ENCODE measurements at regions not wholly inside any gene's neighbourhood (a gene's known extent, or its start where the extent isn't known, plus 50 kb on each side); places are given as distances from the start of the nearest gene placed in this dataset.

DNA sequence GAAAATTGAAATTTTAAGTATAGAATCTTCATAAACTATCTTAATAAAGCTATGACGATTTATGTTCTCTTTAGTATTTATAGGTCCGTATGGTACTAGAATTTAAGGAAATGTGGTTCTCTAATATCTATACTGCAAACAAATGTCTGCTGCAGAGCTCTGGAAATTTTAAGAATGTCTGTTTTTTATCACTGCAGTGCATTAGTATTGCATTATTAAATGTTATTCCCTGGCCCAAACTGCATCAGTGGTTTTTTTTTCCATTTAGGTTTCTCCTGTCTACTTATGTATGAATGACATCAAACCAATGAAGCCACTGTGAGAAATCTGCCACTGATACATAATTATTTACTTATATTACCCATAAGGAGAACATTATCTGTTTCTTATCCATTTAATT, 211.4 kb upstream of the CD180 start:
- DNase-seq (no peak), ATAC-seq (ENCODE audit: low read depth) (no peak)
- TF ChIP-seq, protein P1, sequence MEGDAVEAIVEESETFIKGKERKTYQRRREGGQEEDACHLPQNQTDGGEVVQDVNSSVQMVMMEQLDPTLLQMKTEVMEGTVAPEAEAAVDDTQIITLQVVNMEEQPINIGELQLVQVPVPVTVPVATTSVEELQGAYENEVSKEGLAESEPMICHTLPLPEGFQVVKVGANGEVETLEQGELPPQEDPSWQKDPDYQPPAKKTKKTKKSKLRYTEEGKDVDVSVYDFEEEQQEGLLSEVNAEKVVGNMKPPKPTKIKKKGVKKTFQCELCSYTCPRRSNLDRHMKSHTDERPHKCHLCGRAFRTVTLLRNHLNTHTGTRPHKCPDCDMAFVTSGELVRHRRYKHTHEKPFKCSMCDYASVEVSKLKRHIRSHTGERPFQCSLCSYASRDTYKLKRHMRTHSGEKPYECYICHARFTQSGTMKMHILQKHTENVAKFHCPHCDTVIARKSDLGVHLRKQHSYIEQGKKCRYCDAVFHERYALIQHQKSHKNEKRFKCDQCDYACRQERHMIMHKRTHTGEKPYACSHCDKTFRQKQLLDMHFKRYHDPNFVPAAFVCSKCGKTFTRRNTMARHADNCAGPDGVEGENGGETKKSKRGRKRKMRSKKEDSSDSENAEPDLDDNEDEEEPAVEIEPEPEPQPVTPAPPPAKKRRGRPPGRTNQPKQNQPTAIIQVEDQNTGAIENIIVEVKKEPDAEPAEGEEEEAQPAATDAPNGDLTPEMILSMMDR (IDR thresholded peaks at IDR 0.05) = no peak
- H3K4me1 Mint-ChIP-seq = peaks cover 8% of the 10 kb centered on the region
- H3K4me3 Mint-ChIP-seq = no peak overlapping the region
- no peak overlapping the region for H3K27ac Mint-ChIP-seq
- H3K27me3 Mint-ChIP-seq = peaks cover 2% of the 10 kb centered on the region
- H3K36me3 Mint-ChIP-seq (ENCODE audit: low read depth) = no peaks in the 10 kb centered on the region
- intact Hi-C loops (cut with micrococcal nuclease) = no loop called here
- H3K9me3 Mint-ChIP-seq = no peaks in the 10 kb centered on the region
- POLR2A ChIA-PET = no interaction called here
- CTCF ChIA-PET = no interaction called here

GRCh38 chr5:67405755-67406154, 209.2 kb upstream of the CD180 start:
- intact Hi-C loops (cut with micrococcal nuclease) = no loop called here
- peaks cover 6% of the 10 kb centered on the region for H3K27me3 Mint-ChIP-seq
- no peaks in the 10 kb centered on the region for H3K36me3 Mint-ChIP-seq (ENCODE audit: low read depth)
- ATAC-seq (ENCODE audit: low read depth) = no peak
- ChIA-PET POLR2A (no interaction called here), CTCF (no interaction called here)
- H3K27ac Mint-ChIP-seq = no peak overlapping the region
- TF ChIP-seq, protein P1 (IDR thresholded peaks at IDR 0.05) = no peak
- no peak for DNase-seq
- H3K4me1 Mint-ChIP-seq = peaks cover 8% of the 10 kb centered on the region
- H3K4me3 Mint-ChIP-seq = no peak overlapping the region
- no peaks in the 10 kb centered on the region for H3K9me3 Mint-ChIP-seq

DNA sequence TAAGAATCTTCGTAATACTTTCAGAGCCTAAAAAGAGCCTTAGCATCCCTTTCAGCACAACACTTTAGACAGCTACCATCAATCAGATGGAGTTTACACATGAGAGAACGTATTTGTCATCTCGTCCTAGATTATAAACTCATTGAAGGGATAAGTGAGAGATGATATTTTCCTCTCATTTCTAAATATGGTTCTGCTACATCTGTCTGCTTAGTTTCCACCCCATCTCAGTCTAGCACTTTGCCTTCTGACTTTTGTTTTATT, 208.4 kb upstream of the CD180 start:
- Mint-ChIP-seq H3K9me3 (no peaks in the 10 kb centered on the region), H3K27ac (no peak overlapping the region), H3K4me3 (no peak overlapping the region), H3K36me3 (ENCODE audit: low read depth) (no peaks in the 10 kb centered on the region), H3K27me3 (peaks cover 11% of the 10 kb centered on the region), H3K4me1 (peaks cover 8% of the 10 kb centered on the region)
- POLR2A ChIA-PET = no interaction called here
- no peak for DNase-seq
- ATAC-seq (ENCODE audit: low read depth) = no peak
- intact Hi-C loops (cut with micrococcal nuclease) = no loop called here
- CTCF ChIA-PET = no interaction called here
- TF ChIP-seq, protein P1 (IDR thresholded peaks at IDR 0.05) = no peak

DNA sequence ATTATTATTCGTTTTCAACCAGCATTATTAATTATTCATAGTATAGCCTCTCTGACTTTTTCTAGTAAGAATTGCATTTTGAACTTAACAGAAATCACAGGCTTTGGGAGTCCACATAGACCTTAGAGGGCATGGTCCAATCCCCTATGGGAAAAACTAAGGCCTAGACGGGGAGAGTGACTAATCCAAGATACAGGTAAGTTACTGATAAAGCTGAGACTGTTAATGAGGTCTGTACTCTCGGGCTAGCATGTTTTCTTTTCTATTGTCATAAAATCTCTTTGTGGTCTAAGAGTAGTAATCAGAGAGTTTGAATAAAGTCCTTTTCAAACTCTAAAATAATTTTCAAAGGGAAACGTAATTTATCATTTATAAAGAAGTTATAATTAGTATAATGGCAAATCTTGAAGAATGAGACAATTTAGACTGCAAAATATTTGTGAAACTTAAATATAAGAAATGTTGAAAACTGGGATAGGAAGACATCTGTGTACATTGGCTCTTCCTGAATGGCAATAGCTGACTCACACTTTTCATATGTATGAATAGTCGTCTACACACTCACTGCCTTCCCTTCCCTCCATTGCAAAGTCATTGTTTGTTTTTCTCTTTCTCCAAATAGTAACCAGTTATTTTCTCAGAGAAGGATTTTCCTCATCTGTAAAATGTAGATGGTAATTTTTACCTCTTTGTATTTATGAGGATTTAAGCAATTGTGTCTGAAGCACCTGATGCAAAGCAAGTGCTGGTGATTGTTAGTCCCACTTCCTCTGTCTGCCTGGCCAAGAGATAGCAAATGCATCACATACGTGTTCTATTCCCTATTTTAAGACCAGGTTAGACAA, 207.9 kb upstream of the CD180 start:
- POLR2A ChIA-PET = no interaction called here
- TF ChIP-seq, protein P1 (IDR thresholded peaks at IDR 0.05) = no peak
- Mint-ChIP-seq H3K36me3 (ENCODE audit: low read depth) (no peaks in the 10 kb centered on the region), H3K9me3 (no peaks in the 10 kb centered on the region), H3K27ac (no peak overlapping the region), H3K27me3 (peaks cover 11% of the 10 kb centered on the region), H3K4me1 (peaks cover 8% of the 10 kb centered on the region), H3K4me3 (no peak overlapping the region)
- ATAC-seq (ENCODE audit: low read depth) (no peak), DNase-seq (no peak)
- CTCF ChIA-PET = no interaction called here
- intact Hi-C loops (cut with micrococcal nuclease) = no loop called here

DNA sequence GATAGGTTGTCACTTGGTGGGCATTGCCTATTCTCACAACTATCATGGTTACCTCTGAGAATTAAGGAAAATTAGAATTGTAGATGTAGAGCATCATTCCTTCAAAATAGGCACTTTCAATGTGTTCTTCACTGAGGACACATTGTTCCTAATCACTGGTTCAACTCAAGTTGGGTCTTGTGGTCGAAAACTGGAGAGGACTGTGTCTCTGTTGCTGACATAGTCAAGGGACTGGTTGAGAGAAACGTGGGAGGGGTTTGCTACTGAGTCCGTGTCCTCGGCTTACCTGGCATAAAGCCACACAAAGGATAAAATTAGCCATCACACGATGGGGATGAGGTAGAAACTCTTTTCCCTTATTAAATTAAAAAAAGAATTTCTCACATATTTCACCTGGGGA, 205.9 kb upstream of the CD180 start:
- ChIA-PET POLR2A (no interaction called here), CTCF (no interaction called here)
- DNase-seq (no peak), ATAC-seq (ENCODE audit: low read depth) (no peak)
- Mint-ChIP-seq H3K36me3 (ENCODE audit: low read depth) (no peaks in the 10 kb centered on the region), H3K4me3 (no peak overlapping the region), H3K27me3 (peaks cover 14% of the 10 kb centered on the region), H3K27ac (no peak overlapping the region), H3K4me1 (no peaks in the 10 kb centered on the region), H3K9me3 (no peaks in the 10 kb centered on the region)
- TF ChIP-seq, protein P1 (IDR thresholded peaks at IDR 0.05) = no peak
- intact Hi-C loops (cut with micrococcal nuclease) = no loop called here

Data from activated B cell treated with CpG ODN at 0.5 μM for 24 hours (primary cell).